ENCODE measurements at regions not wholly inside any gene's neighbourhood (a gene's known extent, or its start where the extent isn't known, plus 50 kb on each side); places are given as distances from the start of the nearest gene placed in this dataset.
"Not testable (repeated sequence)": the region's sequence is repeated elsewhere in the genome, so short reads cannot be mapped to it uniquely, and the experiment has no call there.

DNA sequence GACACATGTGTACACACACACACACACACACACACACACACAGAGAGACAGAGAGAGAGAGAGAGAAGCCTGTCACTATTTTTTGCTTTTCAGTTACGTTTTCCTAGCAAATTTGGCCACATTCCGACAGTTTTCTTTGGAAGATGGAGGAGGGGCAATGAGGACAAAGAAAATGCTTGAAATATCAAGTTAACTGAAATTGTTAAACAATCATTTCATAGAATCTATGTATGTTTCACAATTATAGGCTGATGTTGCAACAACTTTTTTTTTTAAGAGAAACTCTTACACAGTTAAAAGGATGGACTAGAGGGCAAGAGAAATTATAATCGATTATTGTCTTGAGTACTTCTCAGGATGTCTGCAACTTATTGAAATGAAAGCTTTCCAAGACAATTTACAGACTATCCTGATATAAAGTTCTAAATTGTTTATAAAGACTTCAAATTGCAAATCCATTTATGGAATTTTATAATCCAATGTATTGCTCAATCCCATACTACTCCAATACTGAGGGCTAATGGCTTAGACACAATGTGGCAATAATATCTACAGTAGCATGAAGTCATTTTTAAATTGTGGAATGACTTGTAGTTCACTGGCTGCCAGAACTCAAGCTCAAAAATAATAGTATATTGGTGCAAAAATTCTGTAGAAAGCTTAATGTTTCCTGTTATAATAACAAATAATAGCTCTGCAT lies 647.0 kb upstream of the PCDH7 start:
- no peak overlapping the region for H3K4me3 ChIP-seq
- H3K27ac ChIP-seq = no peak overlapping the region
- DNase-seq = no peak
- H3K9me3 ChIP-seq (replicated peaks) = no peaks in the 10 kb centered on the region; the same call in 1 of the 2 replicates
- no peaks in the 10 kb centered on the region for H3K4me1 ChIP-seq
- no peaks in the 10 kb centered on the region for H3K36me3 ChIP-seq
- no peaks in the 10 kb centered on the region for H3K27me3 ChIP-seq

GRCh38 chr4:30092420-30093128 lies 627.6 kb upstream of the PCDH7 start:
- not testable (repeated sequence) for DNase-seq, H3K27me3 ChIP-seq

GRCh38 chr4:30094887-30095286 lies 625.3 kb upstream of the PCDH7 start:
- Histone ChIP-seq H3K4me3 (no peak overlapping the region), H3K4me1 (no peaks in the 10 kb centered on the region), H3K27me3 (no peaks in the 10 kb centered on the region), H3K27ac (no peak overlapping the region), H3K36me3 (no peaks in the 10 kb centered on the region), H3K9me3 (replicated peaks) (no peaks in the 10 kb centered on the region)
- DNase-seq = no peak

More at GRCh38 chr4:30092420-30093128, 627.6 kb upstream of the PCDH7 start:
- H3K27ac ChIP-seq; H3K4me1 ChIP-seq; H3K36me3 ChIP-seq; H3K9me3 ChIP-seq (replicated peaks); H3K4me3 ChIP-seq: not testable (repeated sequence)

DNA sequence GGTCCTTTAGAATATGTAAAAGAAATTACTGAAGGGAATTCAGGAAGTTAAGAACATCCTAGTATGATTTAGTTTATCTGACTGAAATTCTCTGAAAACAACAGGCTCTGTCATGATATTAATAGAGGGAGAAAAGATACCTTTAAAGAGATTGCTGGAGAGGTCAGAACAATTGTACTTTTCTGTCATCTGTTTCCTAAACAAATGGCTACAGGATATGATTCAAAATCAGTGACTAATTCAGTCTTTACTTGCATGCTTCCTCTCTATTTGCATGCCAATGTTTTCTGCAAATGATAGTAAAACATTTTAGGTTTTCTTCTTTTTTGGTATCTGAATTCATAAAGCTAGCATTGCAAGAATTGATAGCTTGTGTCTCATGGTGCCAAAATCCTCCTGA lies 616.7 kb upstream of the PCDH7 start:
- no peak overlapping the region for H3K4me3 ChIP-seq
- no peak overlapping the region for H3K27ac ChIP-seq
- no peaks in the 10 kb centered on the region for H3K4me1 ChIP-seq
- no peaks in the 10 kb centered on the region for H3K36me3 ChIP-seq
- DNase-seq = no peak
- H3K9me3 ChIP-seq (replicated peaks) = peaks cover 4% of the 10 kb centered on the region
- H3K27me3 ChIP-seq = no peaks in the 10 kb centered on the region

GRCh38 chr4:30116401-30116800 lies 603.8 kb upstream of the PCDH7 start:
- H3K9me3 ChIP-seq (replicated peaks) = no peaks in the 10 kb centered on the region
- no peak overlapping the region for H3K27ac ChIP-seq
- H3K27me3 ChIP-seq = no peaks in the 10 kb centered on the region
- DNase-seq = no peak
- H3K4me1 ChIP-seq = no peaks in the 10 kb centered on the region
- H3K36me3 ChIP-seq = no peaks in the 10 kb centered on the region
- H3K4me3 ChIP-seq = no peak overlapping the region

GRCh38 chr4:30117433-30117832 lies 602.7 kb upstream of the PCDH7 start:
- DNase-seq = no peak
- Histone ChIP-seq H3K36me3 (no peaks in the 10 kb centered on the region), H3K9me3 (replicated peaks) (no peaks in the 10 kb centered on the region)

DNA sequence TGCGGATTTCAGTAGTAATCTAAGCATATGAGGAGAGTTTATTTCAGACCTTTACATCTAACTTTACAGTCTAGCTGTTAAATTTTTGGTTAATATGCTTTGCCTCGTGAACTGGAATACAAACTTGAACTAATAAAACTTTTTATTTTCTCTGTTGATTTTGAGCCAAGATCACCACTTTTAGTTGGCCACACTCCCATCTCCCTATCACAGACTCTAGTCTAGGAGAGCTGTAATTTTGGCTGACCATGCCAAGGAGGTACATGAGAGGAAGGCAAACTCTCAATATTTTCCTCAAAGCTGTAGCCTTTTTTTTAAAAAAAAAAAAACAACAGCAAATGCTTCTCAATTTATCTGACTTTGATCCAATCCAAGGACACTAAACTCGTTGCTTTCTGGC lies 597.5 kb upstream of the PCDH7 start:
- H3K4me1 ChIP-seq = no peaks in the 10 kb centered on the region
- no peaks in the 10 kb centered on the region for H3K9me3 ChIP-seq (replicated peaks)
- H3K36me3 ChIP-seq = no peaks in the 10 kb centered on the region
- no peaks in the 10 kb centered on the region for H3K27me3 ChIP-seq
- H3K27ac ChIP-seq = no peak overlapping the region
- DNase-seq = no peak
- no peak overlapping the region for H3K4me3 ChIP-seq

More at GRCh38 chr4:30117433-30117832, 602.7 kb upstream of the PCDH7 start:
- Histone ChIP-seq H3K27me3 (no peaks in the 10 kb centered on the region), H3K27ac (no peak overlapping the region), H3K4me3 (no peak overlapping the region), H3K4me1 (no peaks in the 10 kb centered on the region)

GRCh38 chr4:30124621-30125020 lies 595.5 kb upstream of the PCDH7 start:
- not testable (repeated sequence) for H3K9me3 ChIP-seq (replicated peaks); H3K4me3 ChIP-seq; H3K4me1 ChIP-seq; H3K27me3 ChIP-seq; H3K27ac ChIP-seq; H3K36me3 ChIP-seq; DNase-seq

DNA sequence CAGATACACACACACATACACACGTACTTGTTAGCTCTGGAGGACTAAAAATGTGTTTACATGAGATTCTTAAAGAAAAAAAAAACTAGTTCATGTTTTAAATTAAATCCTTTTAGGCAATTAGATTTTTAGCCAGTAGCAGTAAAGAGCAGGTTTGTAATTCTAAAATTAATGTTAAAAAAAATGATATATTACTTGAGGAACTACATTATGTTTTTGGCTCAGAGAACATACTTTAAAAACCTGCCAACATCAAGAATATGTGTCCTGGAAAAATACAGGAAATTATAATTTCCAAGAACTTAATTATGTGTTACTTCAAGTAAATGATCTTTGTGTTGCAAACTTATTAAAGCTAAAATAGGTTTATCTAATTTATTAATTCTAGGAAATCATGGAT lies 594.3 kb upstream of the PCDH7 start:
- no peaks in the 10 kb centered on the region for H3K27me3 ChIP-seq
- no peak overlapping the region for H3K4me3 ChIP-seq
- no peak overlapping the region for H3K27ac ChIP-seq
- no peaks in the 10 kb centered on the region for H3K4me1 ChIP-seq
- DNase-seq = no peak
- no peaks in the 10 kb centered on the region for H3K9me3 ChIP-seq (replicated peaks)
- no peaks in the 10 kb centered on the region for H3K36me3 ChIP-seq

GRCh38 chr4:30126351-30126750 lies 593.8 kb upstream of the PCDH7 start:
- H3K27me3 ChIP-seq = no peaks in the 10 kb centered on the region
- no peaks in the 10 kb centered on the region for H3K9me3 ChIP-seq (replicated peaks)
- no peaks in the 10 kb centered on the region for H3K36me3 ChIP-seq
- no peak overlapping the region for H3K4me3 ChIP-seq
- no peaks in the 10 kb centered on the region for H3K4me1 ChIP-seq
- H3K27ac ChIP-seq = no peak overlapping the region
- no peak for DNase-seq

GRCh38 chr4:30148828-30149227 lies 571.3 kb upstream of the PCDH7 start:
- not testable (repeated sequence) for H3K9me3 ChIP-seq (replicated peaks); H3K27me3 ChIP-seq; H3K36me3 ChIP-seq; H3K27ac ChIP-seq; H3K4me3 ChIP-seq; H3K4me1 ChIP-seq; DNase-seq

GRCh38 chr4:30149539-30149938 lies 570.6 kb upstream of the PCDH7 start:
- not testable (repeated sequence) for H3K4me3 ChIP-seq; H3K9me3 ChIP-seq (replicated peaks); H3K27me3 ChIP-seq; H3K27ac ChIP-seq; DNase-seq; H3K36me3 ChIP-seq; H3K4me1 ChIP-seq

DNA sequence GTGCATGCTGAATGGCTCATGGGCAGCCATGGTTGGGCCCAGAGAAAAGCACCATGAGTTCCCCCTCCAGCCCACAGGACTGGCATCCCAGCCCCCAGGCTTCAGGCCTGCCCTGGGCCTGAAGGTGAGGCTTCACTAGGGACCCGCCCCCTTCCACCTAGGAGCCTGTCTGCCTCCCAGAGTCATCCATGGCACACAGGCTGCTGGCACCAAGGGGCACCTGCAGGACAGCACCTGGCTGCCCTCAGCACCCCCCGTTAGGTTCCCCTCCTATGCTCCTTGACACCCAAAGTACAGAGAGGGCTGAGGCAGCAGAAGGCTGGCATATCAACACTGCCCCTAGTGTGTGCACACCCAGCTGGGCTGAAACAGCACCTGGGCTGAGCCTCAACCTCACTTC lies 566.7 kb upstream of the PCDH7 start:
- Histone ChIP-seq H3K9me3 (replicated peaks) (no peaks in the 10 kb centered on the region; the same call in 1 of the 2 replicates), H3K36me3 (no peaks in the 10 kb centered on the region), H3K27me3 (no peaks in the 10 kb centered on the region), H3K4me3 (no peak overlapping the region), H3K27ac (no peak overlapping the region), H3K4me1 (no peaks in the 10 kb centered on the region; the same call in 1 of the 2 replicates)
- DNase-seq = no peak

DNA sequence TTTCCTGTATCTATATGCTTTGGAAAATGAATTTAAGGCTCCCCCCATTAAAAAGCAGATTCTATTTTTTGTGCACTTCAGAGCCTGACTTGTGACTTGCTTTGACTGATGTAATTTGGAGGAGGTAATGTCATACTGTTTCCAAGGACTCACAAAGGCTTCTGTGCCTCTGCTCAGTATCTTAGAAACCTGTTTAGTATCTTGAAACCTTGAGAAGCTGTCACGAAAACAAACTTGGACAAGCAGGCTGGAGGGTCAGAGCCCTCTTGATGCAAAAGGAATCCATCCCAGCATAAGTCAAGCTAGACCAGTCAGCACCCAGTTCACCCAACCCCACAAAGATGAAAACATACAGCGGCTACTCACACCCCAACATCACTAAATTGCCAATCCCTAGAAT lies 560.0 kb upstream of the PCDH7 start:
- DNase-seq = no peak
- Histone ChIP-seq H3K27me3 (no peaks in the 10 kb centered on the region), H3K4me1 (no peaks in the 10 kb centered on the region), H3K27ac (no peak overlapping the region), H3K9me3 (replicated peaks) (no peaks in the 10 kb centered on the region), H3K4me3 (no peak overlapping the region), H3K36me3 (no peaks in the 10 kb centered on the region)

DNA sequence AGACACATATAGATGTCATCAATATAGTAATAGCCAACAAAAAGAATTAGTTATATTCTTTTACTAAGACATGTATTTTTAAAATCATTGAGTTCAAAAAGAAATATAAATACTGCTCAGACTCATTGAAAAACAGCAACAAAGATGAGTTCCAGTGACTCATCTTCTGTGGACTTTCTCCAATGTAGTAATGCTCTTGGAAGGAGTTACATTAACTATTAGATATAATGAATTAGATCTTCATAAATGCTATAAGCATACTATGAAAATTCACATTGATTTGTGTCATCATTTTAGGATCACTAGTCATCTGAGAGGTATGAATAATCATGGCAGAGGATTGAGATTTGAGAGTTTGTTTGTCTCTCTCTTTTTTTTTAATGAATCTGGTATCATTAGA lies 547.8 kb upstream of the PCDH7 start:
- no peaks in the 10 kb centered on the region for H3K27me3 ChIP-seq
- no peak overlapping the region for H3K27ac ChIP-seq
- no peak for DNase-seq
- H3K4me3 ChIP-seq = no peak overlapping the region
- no peaks in the 10 kb centered on the region for H3K36me3 ChIP-seq
- H3K4me1 ChIP-seq = no peaks in the 10 kb centered on the region
- H3K9me3 ChIP-seq (replicated peaks) = no peaks in the 10 kb centered on the region

DNA sequence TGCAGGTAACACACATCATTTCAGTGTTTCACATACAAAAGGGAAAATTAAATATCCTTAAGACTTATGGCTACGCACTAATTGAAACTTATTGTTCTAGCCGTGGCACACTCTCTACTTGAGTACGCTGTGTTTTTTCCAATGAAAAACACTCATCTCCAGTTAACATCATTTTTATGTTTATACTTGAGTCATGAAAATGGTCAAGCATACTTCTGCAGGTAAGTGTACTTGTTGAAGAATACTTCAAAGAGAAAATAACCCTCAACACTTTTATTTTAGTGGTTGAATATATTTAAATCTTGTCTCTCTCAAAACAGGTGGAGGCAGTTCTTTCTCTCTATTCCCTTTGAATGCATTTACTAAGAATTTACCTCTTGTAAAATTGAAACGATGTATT lies 538.7 kb upstream of the PCDH7 start:
- no peak overlapping the region for H3K27ac ChIP-seq
- H3K4me3 ChIP-seq = no peak overlapping the region
- no peaks in the 10 kb centered on the region for H3K36me3 ChIP-seq
- no peaks in the 10 kb centered on the region for H3K9me3 ChIP-seq (replicated peaks)
- H3K27me3 ChIP-seq = no peaks in the 10 kb centered on the region
- no peaks in the 10 kb centered on the region for H3K4me1 ChIP-seq
- DNase-seq = no peak

Data from SJCRH30 (cell line).